ENCODE measurements at regions not wholly inside any gene's neighbourhood (a gene's known extent, or its start where the extent isn't known, plus 50 kb on each side); places are given as distances from the start of the nearest gene placed in this dataset.

DNA sequence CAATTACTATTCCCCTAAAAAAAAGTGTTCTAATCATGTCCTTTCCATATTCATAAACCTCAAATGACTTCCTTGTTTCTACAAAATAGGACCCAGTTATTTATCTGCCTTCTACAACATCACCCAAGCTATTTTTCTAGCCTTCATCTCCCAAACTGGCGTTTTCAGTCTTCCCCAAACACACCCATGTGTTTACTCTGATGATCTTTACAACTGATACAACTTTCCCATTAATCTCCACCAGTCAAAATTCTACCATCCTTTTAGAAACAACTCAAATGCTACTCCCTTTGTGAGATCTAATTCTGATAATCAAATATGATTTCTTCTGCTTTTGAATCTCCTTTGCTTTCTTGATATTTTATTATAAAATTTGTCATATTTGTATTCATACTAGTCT lies 114.5 kb downstream of the DUSP6 start:
- TF ChIP-seq, protein P1, sequence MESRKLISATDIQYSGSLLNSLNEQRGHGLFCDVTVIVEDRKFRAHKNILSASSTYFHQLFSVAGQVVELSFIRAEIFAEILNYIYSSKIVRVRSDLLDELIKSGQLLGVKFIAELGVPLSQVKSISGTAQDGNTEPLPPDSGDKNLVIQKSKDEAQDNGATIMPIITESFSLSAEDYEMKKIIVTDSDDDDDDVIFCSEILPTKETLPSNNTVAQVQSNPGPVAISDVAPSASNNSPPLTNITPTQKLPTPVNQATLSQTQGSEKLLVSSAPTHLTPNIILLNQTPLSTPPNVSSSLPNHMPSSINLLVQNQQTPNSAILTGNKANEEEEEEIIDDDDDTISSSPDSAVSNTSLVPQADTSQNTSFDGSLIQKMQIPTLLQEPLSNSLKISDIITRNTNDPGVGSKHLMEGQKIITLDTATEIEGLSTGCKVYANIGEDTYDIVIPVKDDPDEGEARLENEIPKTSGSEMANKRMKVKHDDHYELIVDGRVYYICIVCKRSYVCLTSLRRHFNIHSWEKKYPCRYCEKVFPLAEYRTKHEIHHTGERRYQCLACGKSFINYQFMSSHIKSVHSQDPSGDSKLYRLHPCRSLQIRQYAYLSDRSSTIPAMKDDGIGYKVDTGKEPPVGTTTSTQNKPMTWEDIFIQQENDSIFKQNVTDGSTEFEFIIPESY (IDR thresholded peaks at IDR 0.05; ENCODE audit: borderline replicate concordance, low read depth) = no peak
- TF ChIP-seq, protein P2, sequence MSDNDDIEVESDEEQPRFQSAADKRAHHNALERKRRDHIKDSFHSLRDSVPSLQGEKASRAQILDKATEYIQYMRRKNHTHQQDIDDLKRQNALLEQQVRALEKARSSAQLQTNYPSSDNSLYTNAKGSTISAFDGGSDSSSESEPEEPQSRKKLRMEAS (IDR thresholded peaks at IDR 0.05; ENCODE audit: low read depth) = no peak
- TF ChIP-seq EZH2phosphoT487 (IDR thresholded peaks at IDR 0.05; ENCODE audit: borderline replicate concordance, low read depth) = no peak
- TF ChIP-seq, protein P3, sequence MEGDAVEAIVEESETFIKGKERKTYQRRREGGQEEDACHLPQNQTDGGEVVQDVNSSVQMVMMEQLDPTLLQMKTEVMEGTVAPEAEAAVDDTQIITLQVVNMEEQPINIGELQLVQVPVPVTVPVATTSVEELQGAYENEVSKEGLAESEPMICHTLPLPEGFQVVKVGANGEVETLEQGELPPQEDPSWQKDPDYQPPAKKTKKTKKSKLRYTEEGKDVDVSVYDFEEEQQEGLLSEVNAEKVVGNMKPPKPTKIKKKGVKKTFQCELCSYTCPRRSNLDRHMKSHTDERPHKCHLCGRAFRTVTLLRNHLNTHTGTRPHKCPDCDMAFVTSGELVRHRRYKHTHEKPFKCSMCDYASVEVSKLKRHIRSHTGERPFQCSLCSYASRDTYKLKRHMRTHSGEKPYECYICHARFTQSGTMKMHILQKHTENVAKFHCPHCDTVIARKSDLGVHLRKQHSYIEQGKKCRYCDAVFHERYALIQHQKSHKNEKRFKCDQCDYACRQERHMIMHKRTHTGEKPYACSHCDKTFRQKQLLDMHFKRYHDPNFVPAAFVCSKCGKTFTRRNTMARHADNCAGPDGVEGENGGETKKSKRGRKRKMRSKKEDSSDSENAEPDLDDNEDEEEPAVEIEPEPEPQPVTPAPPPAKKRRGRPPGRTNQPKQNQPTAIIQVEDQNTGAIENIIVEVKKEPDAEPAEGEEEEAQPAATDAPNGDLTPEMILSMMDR (IDR thresholded peaks at IDR 0.05) = no peak
- no peak for TF ChIP-seq TCF12 (IDR thresholded peaks at IDR 0.05)
- no peak for TF ChIP-seq FOXJ3 (CRISPR knock-in tag; IDR thresholded peaks at IDR 0.05)
- TF ChIP-seq, protein P4, sequence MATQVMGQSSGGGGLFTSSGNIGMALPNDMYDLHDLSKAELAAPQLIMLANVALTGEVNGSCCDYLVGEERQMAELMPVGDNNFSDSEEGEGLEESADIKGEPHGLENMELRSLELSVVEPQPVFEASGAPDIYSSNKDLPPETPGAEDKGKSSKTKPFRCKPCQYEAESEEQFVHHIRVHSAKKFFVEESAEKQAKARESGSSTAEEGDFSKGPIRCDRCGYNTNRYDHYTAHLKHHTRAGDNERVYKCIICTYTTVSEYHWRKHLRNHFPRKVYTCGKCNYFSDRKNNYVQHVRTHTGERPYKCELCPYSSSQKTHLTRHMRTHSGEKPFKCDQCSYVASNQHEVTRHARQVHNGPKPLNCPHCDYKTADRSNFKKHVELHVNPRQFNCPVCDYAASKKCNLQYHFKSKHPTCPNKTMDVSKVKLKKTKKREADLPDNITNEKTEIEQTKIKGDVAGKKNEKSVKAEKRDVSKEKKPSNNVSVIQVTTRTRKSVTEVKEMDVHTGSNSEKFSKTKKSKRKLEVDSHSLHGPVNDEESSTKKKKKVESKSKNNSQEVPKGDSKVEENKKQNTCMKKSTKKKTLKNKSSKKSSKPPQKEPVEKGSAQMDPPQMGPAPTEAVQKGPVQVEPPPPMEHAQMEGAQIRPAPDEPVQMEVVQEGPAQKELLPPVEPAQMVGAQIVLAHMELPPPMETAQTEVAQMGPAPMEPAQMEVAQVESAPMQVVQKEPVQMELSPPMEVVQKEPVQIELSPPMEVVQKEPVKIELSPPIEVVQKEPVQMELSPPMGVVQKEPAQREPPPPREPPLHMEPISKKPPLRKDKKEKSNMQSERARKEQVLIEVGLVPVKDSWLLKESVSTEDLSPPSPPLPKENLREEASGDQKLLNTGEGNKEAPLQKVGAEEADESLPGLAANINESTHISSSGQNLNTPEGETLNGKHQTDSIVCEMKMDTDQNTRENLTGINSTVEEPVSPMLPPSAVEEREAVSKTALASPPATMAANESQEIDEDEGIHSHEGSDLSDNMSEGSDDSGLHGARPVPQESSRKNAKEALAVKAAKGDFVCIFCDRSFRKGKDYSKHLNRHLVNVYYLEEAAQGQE (IDR thresholded peaks at IDR 0.05; ENCODE audit: low read depth, low read length) = no peak
- TF ChIP-seq CHD2 (IDR thresholded peaks at IDR 0.05; ENCODE audit: low read length, partially characterized antibody) = no peak
- TF ChIP-seq GABPA (IDR thresholded peaks at IDR 0.05; ENCODE audit: low read depth) = no peak
- no peak for TF ChIP-seq TAF1 (IDR thresholded peaks at IDR 0.05; ENCODE audit: borderline replicate concordance, low read depth, low read length)
